Trophoblast cell (in vitro differentiated cells and primary cell): ENCODE measurements at regions not wholly inside any gene's neighbourhood (a gene's known extent, or its start where the extent isn't known, plus 50 kb on each side); places are given as distances from the start of the nearest gene placed in this dataset.
"Not testable (repeated sequence)": the region's sequence is repeated elsewhere in the genome, so short reads cannot be mapped to it uniquely, and the experiment has no call there.

ENCODE experiments used
- DNase-seq, 2 donors: peaks; one replicate each; pipeline ENCODE4 v3.0.0-alpha.2; 2016
- H2AFZ ChIP-seq: 2 replicates; pipeline ENCODE4 v1.6.1; 2013; ENCODE audit warnings: low read length, moderate library complexity, mild to moderate bottlenecking; ENCODE audit not compliant: insufficient read depth, poor library complexity
- H2AK5ac ChIP-seq: 2 replicates; pipeline ENCODE4 v1.6.1; 2013; ENCODE audit warnings: mild to moderate bottlenecking, low read length
- H2BK120ac ChIP-seq: 2 replicates; pipeline ENCODE4 v1.6.1; 2013; ENCODE audit warnings: low read length, mild to moderate bottlenecking, moderate library complexity; ENCODE audit not compliant: insufficient read depth, poor library complexity
- H2BK12ac ChIP-seq: 2 replicates; pipeline ENCODE4 v1.6.1; 2013; ENCODE audit warnings: mild to moderate bottlenecking, low read length, moderate library complexity
- H2BK5ac ChIP-seq: 2 replicates; pipeline ENCODE4 v1.6.1; 2013; ENCODE audit warnings: low read length, low read depth, moderate library complexity, mild to moderate bottlenecking; ENCODE audit not compliant: poor library complexity
- H3K14ac ChIP-seq: 2 replicates; pipeline ENCODE4 v1.6.1; 2013; ENCODE audit warnings: mild to moderate bottlenecking, low read length
- H3K18ac ChIP-seq: 2 replicates; pipeline ENCODE4 v1.6.1; 2013; ENCODE audit warnings: mild to moderate bottlenecking, low read length
- H3K23ac ChIP-seq: 2 replicates; pipeline ENCODE4 v1.6.1; 2013; ENCODE audit warnings: low read length
- H3K27ac ChIP-seq: 2 replicates; pipeline ENCODE4 v1.5.1; 2013; ENCODE audit warnings: low read depth, mild to moderate bottlenecking, inconsistent platforms, low read length, moderate library complexity
- H3K27me3 ChIP-seq: 2 replicates; pipeline ENCODE4 v1.6.1; 2013; ENCODE audit warnings: inconsistent platforms, mild to moderate bottlenecking, low read length, moderate library complexity; ENCODE audit not compliant: insufficient read depth
- H3K36me3 ChIP-seq, 2 experiments: 1 replicate in 1 of 2; 2 replicates in 1 of 2; pipeline ENCODE4 v1.6.1; 2013; ENCODE audit warnings: low read length in 2 of 2, mild to moderate bottlenecking in 2 of 2, moderate library complexity in 1 of 2; ENCODE audit not compliant: insufficient read depth in 2 of 2, control insufficient read depth in 1 of 2
- H3K4ac ChIP-seq: 2 replicates; pipeline ENCODE4 v1.6.1; 2013; ENCODE audit warnings: low read depth, mild to moderate bottlenecking, low read length, moderate library complexity
- H3K4me1 ChIP-seq, 2 experiments: 1 replicate in 1 of 2; 2 replicates in 1 of 2; pipeline ENCODE4 v1.6.1; 2013; ENCODE audit warnings: low read length in 2 of 2, mild to moderate bottlenecking in 2 of 2, moderate library complexity in 1 of 2; ENCODE audit not compliant: insufficient read depth in 2 of 2, control insufficient read depth in 1 of 2
- H3K4me2 ChIP-seq: 2 replicates; pipeline ENCODE4 v1.6.1; 2013; ENCODE audit warnings: inconsistent platforms, mild to moderate bottlenecking, low read length, moderate library complexity
- H3K4me3 ChIP-seq: 2 replicates; pipeline ENCODE4 v1.5.1; 2013; ENCODE audit warnings: mild to moderate bottlenecking, low read depth, low read length, inconsistent platforms
- H3K79me1 ChIP-seq: one replicate; pipeline ENCODE4 v1.6.1; 2013; ENCODE audit warnings: low read length
- H3K79me2 ChIP-seq: 2 replicates; pipeline ENCODE4 v1.6.1; 2013; ENCODE audit warnings: low read length, mild to moderate bottlenecking; ENCODE audit not compliant: control insufficient read depth, insufficient read depth, poor library complexity
- H3K9ac ChIP-seq: 2 replicates; pipeline ENCODE4 v1.6.1; 2013; ENCODE audit warnings: mild to moderate bottlenecking, low read length
- H3K9me3 ChIP-seq: 2 replicates; pipeline ENCODE4 v1.6.1; 2013; ENCODE audit warnings: low read depth, mild to moderate bottlenecking, control low read depth, inconsistent platforms, low read length; ENCODE audit not compliant: insufficient read depth
- H4K12ac ChIP-seq: 2 replicates; pipeline ENCODE4 v1.6.1; 2013; ENCODE audit warnings: low read depth, mild to moderate bottlenecking, low read length, moderate library complexity
- H4K8ac ChIP-seq: 2 replicates; pipeline ENCODE4 v1.6.1; 2013; ENCODE audit warnings: low read depth, mild to moderate bottlenecking, low read length, moderate library complexity
- H4K91ac ChIP-seq: one replicate; pipeline ENCODE4 v1.6.1; 2013; ENCODE audit warnings: low read depth, mild to moderate bottlenecking, low read length, moderate library complexity
- WGBS: extraction: QIAGEN DNeasy Blood & Tissue Kit; methylation state at CpG from one replicate; pipeline ENCODE4 v1.1.7; 2013; ENCODE audit warnings: missing lambda C conversion rate; ENCODE audit not compliant: insufficient read length, insufficient coverage; ENCODE audit errors: extremely low coverage; 5-methylcytosine and 5-hydroxymethylcytosine counted together

- WGBS = no CpG with 5 or more reads among the region's 2 CpGs
- Histone ChIP-seq H3K4me1 (no peaks in the 10 kb centered on the region), H3K9me3 (no peaks in the 10 kb centered on the region), H3K79me2 (no peaks in the 10 kb centered on the region), H3K4ac (no peak overlapping the region), H3K4me3 (no peak overlapping the region), H3K4me2 (no peak overlapping the region), H3K27me3 (no peaks in the 10 kb centered on the region), H3K27ac (no peak overlapping the region), H3K79me1 (no peaks in the 10 kb centered on the region), H3K18ac (no peak overlapping the region), H2BK5ac (no peak overlapping the region), H2BK12ac (no peak overlapping the region), H3K23ac (no peak overlapping the region), H3K14ac (no peak overlapping the region), H4K8ac (no peak overlapping the region), H2AK5ac (no peak overlapping the region), H2AFZ (no peak overlapping the region), H4K91ac (no peak overlapping the region), H2BK120ac (no peak overlapping the region), H4K12ac (no peak overlapping the region), H3K9ac (no peak overlapping the region), H3K36me3 (no peaks in the 10 kb centered on the region)
- DNase-seq = no peak
These were observed 473.0 kb downstream of the BCKDHB start for GRCh38 chr6:80579391-80580023.

- not testable (repeated sequence) for H2AK5ac ChIP-seq, H3K4me2 ChIP-seq
These were observed 466.8 kb downstream of the BCKDHB start for GRCh38 chr6:80573320-80573719.

GRCh38 chr6:80566361-80566760 is 459.9 kb downstream of the BCKDHB start:
- Histone ChIP-seq H3K79me2 (no peaks in the 10 kb centered on the region), H3K79me1 (no peaks in the 10 kb centered on the region), H3K4me2 (no peak overlapping the region), H3K9ac (no peak overlapping the region), H3K9me3 (no peaks in the 10 kb centered on the region), H3K18ac (no peak overlapping the region), H3K23ac (no peak overlapping the region), H3K4ac (no peak overlapping the region), H3K4me1 (no peaks in the 10 kb centered on the region), H4K8ac (no peak overlapping the region), H4K91ac (no peak overlapping the region), H3K36me3 (no peaks in the 10 kb centered on the region), H3K4me3 (no peak overlapping the region), H2AK5ac (no peak overlapping the region), H2BK120ac (no peak overlapping the region), H2AFZ (no peak overlapping the region), H3K14ac (no peak overlapping the region), H3K27ac (no peak overlapping the region), H4K12ac (no peak overlapping the region), H3K27me3 (no peaks in the 10 kb centered on the region), H2BK12ac (no peak overlapping the region), H2BK5ac (no peak overlapping the region)
- no peak for DNase-seq
- WGBS = no CpG with 5 or more reads among the region's 1 CpG

More at GRCh38 chr6:80573320-80573719, 466.8 kb downstream of the BCKDHB start:
- not testable (repeated sequence) for H3K27ac ChIP-seq, H3K18ac ChIP-seq, H2BK12ac ChIP-seq, H3K9ac ChIP-seq, DNase-seq, H3K36me3 ChIP-seq, H3K79me2 ChIP-seq, H2BK5ac ChIP-seq, H3K4me1 ChIP-seq, H3K14ac ChIP-seq, H3K79me1 ChIP-seq, H4K91ac ChIP-seq, H3K4ac ChIP-seq, H4K8ac ChIP-seq, H4K12ac ChIP-seq, H3K4me3 ChIP-seq, H2BK120ac ChIP-seq, H2AFZ ChIP-seq, H3K27me3 ChIP-seq, H3K23ac ChIP-seq, H3K9me3 ChIP-seq
- WGBS = no CpG with 5 or more reads among the region's 15 CpGs

- Histone ChIP-seq H4K91ac (no peak overlapping the region), H2AK5ac (no peak overlapping the region), H2AFZ (no peak overlapping the region), H2BK12ac (no peak overlapping the region), H3K4ac (no peak overlapping the region), H4K12ac (no peak overlapping the region), H3K27me3 (no peaks in the 10 kb centered on the region), H3K9ac (no peak overlapping the region), H3K18ac (no peak overlapping the region), H3K27ac (no peak overlapping the region), H3K4me3 (no peak overlapping the region), H3K79me2 (no peaks in the 10 kb centered on the region), H3K23ac (no peak overlapping the region), H3K14ac (no peak overlapping the region), H4K8ac (no peak overlapping the region), H3K4me1 (no peaks in the 10 kb centered on the region), H3K36me3 (no peaks in the 10 kb centered on the region), H3K4me2 (no peak overlapping the region), H2BK5ac (no peak overlapping the region), H2BK120ac (no peak overlapping the region), H3K9me3 (no peaks in the 10 kb centered on the region), H3K79me1 (no peaks in the 10 kb centered on the region)
- no peak for DNase-seq
- no CpG with 5 or more reads among the region's 5 CpGs for WGBS
These were observed 446.7 kb downstream of the BCKDHB start for GRCh38 chr6:80553071-80553740.
